ENCODE measurements at regions not wholly inside any gene's neighbourhood (a gene's known extent, or its start where the extent isn't known, plus 50 kb on each side); places are given as distances from the start of the nearest gene placed in this dataset.

DNA sequence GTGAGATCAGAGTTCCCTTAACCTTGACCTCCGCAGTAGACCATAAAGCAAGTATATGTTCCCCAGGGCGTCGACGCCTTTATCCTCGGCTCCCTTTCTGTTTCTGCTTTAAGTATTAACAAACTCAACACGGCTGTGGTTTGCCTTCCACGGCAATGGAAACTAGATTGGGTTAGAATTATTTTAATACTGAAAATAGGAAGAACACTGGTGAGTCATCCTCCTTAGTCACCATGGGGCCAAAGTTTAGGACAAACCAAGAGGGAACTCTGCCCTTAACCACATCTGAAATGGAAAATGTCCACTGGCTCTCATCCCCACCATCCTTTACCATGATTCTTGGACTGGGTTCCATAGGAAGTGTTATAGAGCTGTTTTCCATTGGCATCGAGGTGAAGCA, 386.1 kb downstream of the ACTL7B start:
- TF ChIP-seq RAD21 (IDR thresholded peaks at IDR 0.05; ENCODE audit: low read depth), result no peak
- TF ChIP-seq JUND (IDR thresholded peaks at IDR 0.05), result peak; percentile 53; the same call in 1 of the 2 replicates
- no peak for TF ChIP-seq SIN3A (IDR thresholded peaks at IDR 0.05; ENCODE audit: low read depth)
- TF ChIP-seq POLR2AphosphoS5 (IDR thresholded peaks at IDR 0.05; ENCODE audit: low read depth, low read length), result no peak
- TF ChIP-seq EGR1 (IDR thresholded peaks at IDR 0.05; ENCODE audit: low read depth), result no peak
- TF ChIP-seq FOSL1 (IDR thresholded peaks at IDR 0.05; ENCODE audit: low read depth), result peak; percentile 49
- peak; percentile 10; the same call in 1 of the 2 replicates for TF ChIP-seq SP1 (IDR thresholded peaks at IDR 0.05; ENCODE audit: low read depth)
- TF ChIP-seq, protein P1, sequence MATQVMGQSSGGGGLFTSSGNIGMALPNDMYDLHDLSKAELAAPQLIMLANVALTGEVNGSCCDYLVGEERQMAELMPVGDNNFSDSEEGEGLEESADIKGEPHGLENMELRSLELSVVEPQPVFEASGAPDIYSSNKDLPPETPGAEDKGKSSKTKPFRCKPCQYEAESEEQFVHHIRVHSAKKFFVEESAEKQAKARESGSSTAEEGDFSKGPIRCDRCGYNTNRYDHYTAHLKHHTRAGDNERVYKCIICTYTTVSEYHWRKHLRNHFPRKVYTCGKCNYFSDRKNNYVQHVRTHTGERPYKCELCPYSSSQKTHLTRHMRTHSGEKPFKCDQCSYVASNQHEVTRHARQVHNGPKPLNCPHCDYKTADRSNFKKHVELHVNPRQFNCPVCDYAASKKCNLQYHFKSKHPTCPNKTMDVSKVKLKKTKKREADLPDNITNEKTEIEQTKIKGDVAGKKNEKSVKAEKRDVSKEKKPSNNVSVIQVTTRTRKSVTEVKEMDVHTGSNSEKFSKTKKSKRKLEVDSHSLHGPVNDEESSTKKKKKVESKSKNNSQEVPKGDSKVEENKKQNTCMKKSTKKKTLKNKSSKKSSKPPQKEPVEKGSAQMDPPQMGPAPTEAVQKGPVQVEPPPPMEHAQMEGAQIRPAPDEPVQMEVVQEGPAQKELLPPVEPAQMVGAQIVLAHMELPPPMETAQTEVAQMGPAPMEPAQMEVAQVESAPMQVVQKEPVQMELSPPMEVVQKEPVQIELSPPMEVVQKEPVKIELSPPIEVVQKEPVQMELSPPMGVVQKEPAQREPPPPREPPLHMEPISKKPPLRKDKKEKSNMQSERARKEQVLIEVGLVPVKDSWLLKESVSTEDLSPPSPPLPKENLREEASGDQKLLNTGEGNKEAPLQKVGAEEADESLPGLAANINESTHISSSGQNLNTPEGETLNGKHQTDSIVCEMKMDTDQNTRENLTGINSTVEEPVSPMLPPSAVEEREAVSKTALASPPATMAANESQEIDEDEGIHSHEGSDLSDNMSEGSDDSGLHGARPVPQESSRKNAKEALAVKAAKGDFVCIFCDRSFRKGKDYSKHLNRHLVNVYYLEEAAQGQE (IDR thresholded peaks at IDR 0.05; ENCODE audit: low read depth), result no peak

More for the DNA sequence above, 386.1 kb downstream of the ACTL7B start:
- H3K9me3 ChIP-seq (ENCODE audit: control insufficient read depth in 1 of 2, insufficient read depth in 1 of 2, low read depth in 1 of 2, low read length in 2 of 2), result no peaks in the 10 kb centered on the region
- peak overlapping the region; percentile 5; the same call in 1 of the 2 replicates for H3K4me2 ChIP-seq (ENCODE audit: low read length)
- H2AFZ ChIP-seq (ENCODE audit: low read depth, low read length, poor library complexity, severe bottlenecking), result no peak overlapping the region
- H3K4me3 ChIP-seq (replicated peaks in 1 of 2; ENCODE audit: low read depth in 1 of 2, low read length in 2 of 2), result no peak overlapping the region
- no peaks in the 10 kb centered on the region for H3K36me3 ChIP-seq (ENCODE audit: control insufficient read depth in 1 of 2, insufficient read depth in 2 of 2, low read length in 2 of 2)
- H3K9ac ChIP-seq (ENCODE audit: low read length), result no peak overlapping the region
- ChIA-PET RAD21 (ENCODE audit: low non-redundant PET in 1 of 2, low total read pairs in 2 of 2, uncharacterized antibody in 2 of 2, unreplicated experiment in 2 of 2) (no interaction called here), POLR2A (no interaction called here), CTCF (no interaction called here)
- no peaks in the 10 kb centered on the region for H4K20me1 ChIP-seq (ENCODE audit: insufficient read depth)
- no peaks in the 10 kb centered on the region for H3K79me2 ChIP-seq (ENCODE audit: insufficient read depth, low read length)
- no peak for DNase-seq (ENCODE audit: low read depth, low spot score)
- no TSS peak for BruUV-seq (replicated peaks)
- no peaks in the 10 kb centered on the region for H3K9me2 ChIP-seq (ENCODE audit: insufficient read depth)
- H3K4me1 ChIP-seq (ENCODE audit: control insufficient read depth in 1 of 2, insufficient read depth in 2 of 2, low read length in 2 of 2), result peaks cover 7 to 39% of the 10 kb centered on the region in 2 experiments; a peak in 3 of 4 replicates
- H3K27me3 ChIP-seq (ENCODE audit: insufficient read depth, low read length), result no peaks in the 10 kb centered on the region; the same call in 1 of the 2 replicates
- no peak for ATAC-seq
- intact Hi-C loops (cut with micrococcal nuclease), result loop anchor here (5.0 kb wide), 1 partner anchor 83 kb away; no protein-coding TSS in a partner anchor
- H3K27ac ChIP-seq (ENCODE audit: low read depth, low read length), result no peak overlapping the region

Measured in HCT116 (cell line).